ENCODE measurements at regions not wholly inside any gene's neighbourhood (a gene's known extent, or its start where the extent isn't known, plus 50 kb on each side); places are given as distances from the start of the nearest gene placed in this dataset.

DNA sequence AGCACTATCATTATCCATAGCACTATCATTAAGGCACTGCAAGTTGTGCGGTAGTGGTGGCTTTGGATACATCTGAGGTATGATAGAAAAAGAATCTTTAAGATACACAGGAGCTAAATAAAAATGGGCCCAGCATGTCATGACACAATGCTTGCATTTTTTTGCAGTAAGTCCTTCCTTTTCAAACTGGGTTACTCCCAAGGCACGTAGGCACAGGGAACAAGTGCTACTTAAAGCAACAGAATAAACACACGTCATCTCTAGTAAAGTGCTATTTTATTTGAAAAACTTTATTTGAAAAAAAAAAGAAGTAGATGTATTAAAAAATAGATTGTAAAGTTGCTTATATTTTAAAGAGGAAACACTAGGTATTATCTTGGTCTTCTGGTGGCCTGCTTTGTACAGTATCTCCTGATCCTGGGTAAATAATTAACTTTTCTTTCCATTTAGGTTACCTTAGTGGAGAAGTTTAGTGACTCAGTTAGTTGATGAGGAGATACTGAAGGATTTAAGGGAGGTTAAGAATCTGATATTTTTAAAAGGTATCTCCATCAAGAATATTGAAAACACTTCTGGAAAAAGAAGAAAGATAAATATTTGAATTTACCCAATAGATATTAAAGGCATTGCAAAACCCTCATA, 129.6 kb downstream of the EDN1 start:
- H3K4me3 ChIP-seq (ENCODE audit: low read length): no peak overlapping the region
- peak; percentile 45 for DNase-seq (ENCODE audit: low read depth)
- TF ChIP-seq, protein P1, sequence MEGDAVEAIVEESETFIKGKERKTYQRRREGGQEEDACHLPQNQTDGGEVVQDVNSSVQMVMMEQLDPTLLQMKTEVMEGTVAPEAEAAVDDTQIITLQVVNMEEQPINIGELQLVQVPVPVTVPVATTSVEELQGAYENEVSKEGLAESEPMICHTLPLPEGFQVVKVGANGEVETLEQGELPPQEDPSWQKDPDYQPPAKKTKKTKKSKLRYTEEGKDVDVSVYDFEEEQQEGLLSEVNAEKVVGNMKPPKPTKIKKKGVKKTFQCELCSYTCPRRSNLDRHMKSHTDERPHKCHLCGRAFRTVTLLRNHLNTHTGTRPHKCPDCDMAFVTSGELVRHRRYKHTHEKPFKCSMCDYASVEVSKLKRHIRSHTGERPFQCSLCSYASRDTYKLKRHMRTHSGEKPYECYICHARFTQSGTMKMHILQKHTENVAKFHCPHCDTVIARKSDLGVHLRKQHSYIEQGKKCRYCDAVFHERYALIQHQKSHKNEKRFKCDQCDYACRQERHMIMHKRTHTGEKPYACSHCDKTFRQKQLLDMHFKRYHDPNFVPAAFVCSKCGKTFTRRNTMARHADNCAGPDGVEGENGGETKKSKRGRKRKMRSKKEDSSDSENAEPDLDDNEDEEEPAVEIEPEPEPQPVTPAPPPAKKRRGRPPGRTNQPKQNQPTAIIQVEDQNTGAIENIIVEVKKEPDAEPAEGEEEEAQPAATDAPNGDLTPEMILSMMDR (IDR thresholded peaks at IDR 0.05; ENCODE audit: insufficient read depth, low read depth, low read length, missing control alignments): no peak

DNA sequence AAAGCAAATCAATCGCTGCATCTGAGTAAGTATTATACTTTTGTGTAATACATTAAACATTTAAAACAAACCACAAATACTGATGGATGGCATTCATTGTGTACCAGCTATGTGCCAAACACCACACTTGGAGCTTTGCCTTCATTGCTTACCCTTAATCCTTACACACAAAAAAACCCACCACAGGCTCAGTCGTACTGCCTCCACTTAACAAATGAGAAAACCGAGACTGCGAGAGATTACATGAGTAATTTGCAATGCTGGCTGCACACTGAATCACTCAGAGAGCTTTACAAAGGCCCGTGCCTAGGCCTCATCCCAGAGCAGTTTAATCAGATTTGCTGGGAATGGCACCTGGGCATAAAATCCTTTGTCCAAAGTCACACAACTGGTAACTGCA, 130.5 kb downstream of the EDN1 start:
- DNase-seq (ENCODE audit: low read depth): peak; percentile 83
- TF ChIP-seq, protein P1 (IDR thresholded peaks at IDR 0.05; ENCODE audit: insufficient read depth, low read depth, low read length, missing control alignments): no peak
- H3K4me3 ChIP-seq (ENCODE audit: low read length): no peak overlapping the region

DNA sequence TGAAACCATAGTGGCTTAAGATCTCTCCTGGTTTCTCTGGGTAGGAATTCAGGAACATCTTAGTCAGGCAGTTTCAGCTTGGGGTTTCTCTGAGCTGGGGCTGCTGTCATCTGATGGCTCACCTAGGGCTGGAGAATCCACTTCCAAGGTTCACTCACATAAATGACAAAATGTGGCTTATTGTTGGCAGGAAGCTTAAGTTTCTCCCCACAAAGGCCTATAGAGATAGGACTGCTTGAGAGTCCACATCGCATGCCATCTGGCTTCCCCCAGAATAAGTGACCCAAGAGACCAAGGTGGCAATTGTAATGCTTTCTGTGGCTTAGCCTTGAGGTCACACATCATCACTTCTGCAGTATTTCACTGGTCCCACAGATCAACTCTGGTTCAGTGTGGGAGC, 131.4 kb downstream of the EDN1 start:
- TF ChIP-seq, protein P1 (IDR thresholded peaks at IDR 0.05; ENCODE audit: insufficient read depth, low read depth, low read length, missing control alignments): no peak
- no peak for DNase-seq (ENCODE audit: low read depth)
- no peak overlapping the region for H3K4me3 ChIP-seq (ENCODE audit: low read length)

DNA sequence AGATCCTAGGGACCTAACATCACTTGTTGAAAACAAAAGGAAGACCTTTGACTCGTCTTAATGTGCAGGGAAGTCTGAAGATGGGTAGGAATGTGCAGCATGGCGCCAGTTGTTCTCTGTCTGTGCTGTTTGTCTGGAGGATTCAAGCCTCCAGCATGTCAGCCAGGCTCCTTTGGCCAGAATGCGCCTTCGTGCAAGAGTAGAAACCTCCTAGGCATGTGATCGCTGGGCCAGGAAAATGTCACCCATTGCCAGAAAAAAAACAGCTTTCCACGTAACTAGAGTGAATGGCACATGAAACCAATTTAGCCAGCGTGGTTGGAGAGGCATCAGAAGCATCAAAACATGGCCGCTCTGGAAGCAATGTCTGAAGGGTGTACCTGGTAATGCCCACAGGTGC, 132.7 kb downstream of the EDN1 start:
- H3K4me3 ChIP-seq (ENCODE audit: low read length): no peak overlapping the region
- TF ChIP-seq, protein P1 (IDR thresholded peaks at IDR 0.05; ENCODE audit: insufficient read depth, low read depth, low read length, missing control alignments): no peak
- DNase-seq (ENCODE audit: low read depth): no peak

DNA sequence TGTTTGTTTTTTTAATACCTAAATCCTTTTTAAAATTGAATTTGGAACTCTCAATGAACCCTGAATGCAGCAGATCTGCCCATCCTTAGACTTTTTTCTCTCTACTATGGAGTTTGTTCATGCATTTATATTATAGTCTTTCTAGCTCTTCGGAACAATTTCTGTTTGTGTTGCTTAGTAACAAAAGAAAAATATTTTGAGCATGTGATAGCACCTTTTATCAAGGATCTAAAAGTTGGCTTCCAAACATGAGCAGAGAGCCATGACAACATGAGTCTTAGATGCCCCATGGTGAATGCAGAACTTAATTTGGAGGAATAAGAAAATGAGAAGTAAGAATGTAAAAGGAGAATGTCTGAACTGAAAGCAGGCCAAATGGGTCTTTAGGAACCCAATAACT, 133.7 kb downstream of the EDN1 start:
- TF ChIP-seq, protein P1 (IDR thresholded peaks at IDR 0.05; ENCODE audit: insufficient read depth, low read depth, low read length, missing control alignments): no peak
- DNase-seq (ENCODE audit: low read depth): no peak
- H3K4me3 ChIP-seq (ENCODE audit: low read length): no peak overlapping the region

DNA sequence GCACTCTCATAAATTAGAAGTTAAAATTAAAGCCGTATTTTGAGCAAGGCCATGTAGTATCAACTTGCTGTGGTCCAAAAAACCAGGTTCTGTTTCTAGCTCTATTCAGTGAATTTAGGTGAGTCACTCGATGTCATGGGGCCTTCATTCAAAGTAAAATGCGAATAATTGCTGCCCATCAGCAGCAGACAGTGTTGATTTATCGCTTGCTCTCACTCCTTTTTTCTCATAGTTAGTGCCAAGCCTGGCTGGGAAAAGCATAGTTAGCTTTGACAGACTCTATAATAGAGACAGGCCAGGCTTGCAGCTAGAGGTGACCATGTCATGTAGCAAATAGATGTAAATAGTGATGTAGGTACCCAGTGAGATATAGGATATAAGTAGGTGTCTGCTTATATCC, 136.0 kb downstream of the EDN1 start:
- H3K4me3 ChIP-seq (ENCODE audit: low read length): no peak overlapping the region
- DNase-seq (ENCODE audit: low read depth): no peak
- TF ChIP-seq, protein P1 (IDR thresholded peaks at IDR 0.05; ENCODE audit: insufficient read depth, low read depth, low read length, missing control alignments): no peak

DNA sequence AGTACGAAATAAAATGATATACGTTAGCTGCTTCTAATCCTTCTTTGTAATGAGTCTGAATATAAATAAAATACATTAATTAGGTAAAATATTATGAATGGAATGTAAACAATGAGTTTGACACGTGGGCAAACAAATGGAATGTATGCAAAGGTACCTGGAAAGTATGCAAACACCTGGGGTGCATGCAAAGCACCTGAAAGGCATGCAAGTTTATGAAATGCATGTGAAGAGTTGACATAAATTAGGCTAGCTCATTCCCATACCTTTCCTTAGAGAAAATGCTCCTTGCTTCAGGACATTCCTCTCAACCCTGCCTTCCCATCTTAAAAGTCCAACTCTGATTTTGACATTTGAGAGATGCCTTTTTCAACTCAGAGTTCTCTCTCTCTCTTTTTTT, 140.9 kb downstream of the EDN1 start:
- TF ChIP-seq, protein P1 (IDR thresholded peaks at IDR 0.05; ENCODE audit: insufficient read depth, low read depth, low read length, missing control alignments): no peak
- no peak overlapping the region for H3K4me3 ChIP-seq (ENCODE audit: low read length)
- DNase-seq (ENCODE audit: low read depth): no peak
